WTC11 (cell line): ENCODE measurements at regions not wholly inside any gene's neighbourhood (a gene's known extent, or its start where the extent isn't known, plus 50 kb on each side); places are given as distances from the start of the nearest gene placed in this dataset.

Experiments
- ATF3 ChIP-seq: sonication (generic); formaldehyde crosslinking; conservative IDR thresholded peaks from 2 replicates; pipeline ENCODE4 v1.8.1; 2022; ENCODE audit warnings: mild to moderate bottlenecking, missing genetic modification reagents
- CTCF ChIP-seq: fragments of 200-600 bp; IDR thresholded peaks from 2 replicates; pipeline ENCODE4 v1.8.0; 2022; ENCODE audit warnings: antibody characterized with exemption
- E2F1 ChIP-seq: sonication (generic); formaldehyde crosslinking; IDR thresholded peaks from 2 replicates; pipeline ENCODE4 v1.8.0; 2022; ENCODE audit warnings: mild to moderate bottlenecking, missing genetic modification reagents
- ELF4 ChIP-seq: sonication (generic); formaldehyde crosslinking; IDR thresholded peaks from 2 replicates; pipeline ENCODE4 v1.8.1; 2022; ENCODE audit warnings: low read depth, mild to moderate bottlenecking, moderate library complexity, missing genetic modification reagents

GRCh38 chr5:28374492-28374967, 1336.1 kb upstream of the CDH9 start:
- TF ChIP-seq CTCF (no peak), E2F1 (CRISPR knock-in tag) (no peak), ATF3 (no peak), ELF4 (CRISPR knock-in tag) (no peak)
